CD14-positive monocyte (primary cell): ENCODE measurements at regions not wholly inside any gene's neighbourhood (a gene's known extent, or its start where the extent isn't known, plus 50 kb on each side); places are given as distances from the start of the nearest gene placed in this dataset.

Source experiments
- DNase-seq, 3 donors: peaks; one replicate each; pipeline ENCODE4 v3.0.0-alpha.2; 2011 to 2022
- H2AFZ ChIP-seq: 2 replicates; pipeline ENCODE4 v1.6.0; 2012; ENCODE audit warnings: mild to moderate bottlenecking, low read depth, low read length, inconsistent platforms; ENCODE audit not compliant: insufficient read depth, poor library complexity, severe bottlenecking
- H3K27ac ChIP-seq, 2 donors: 1 replicate in 1 of 2; 2 replicates in 1 of 2; pipeline ENCODE4 v1.5.1; 2012 to 2013; ENCODE audit warnings: low read length in 2 of 2, control low read depth in 1 of 2, inconsistent platforms in 1 of 2, low read depth in 1 of 2, mild to moderate bottlenecking in 1 of 2
- H3K27me3 ChIP-seq, 2 donors: one replicate each; pipeline versions ENCODE4 v1.6.0 to v1.6.1; 2011 to 2013; ENCODE audit warnings: low read length in 2 of 2; ENCODE audit not compliant: control insufficient read depth in 2 of 2, insufficient read depth in 2 of 2
- H3K36me3 ChIP-seq, 2 donors: replicated peaks in 1 of 2; 1 replicate in 1 of 2; 2 replicates in 1 of 2; pipeline versions ENCODE4 v1.5.1 to v1.6.1; 2012 to 2013; ENCODE audit warnings: low read length in 2 of 2, control low read depth in 1 of 2, inconsistent platforms in 1 of 2, mild to moderate bottlenecking in 1 of 2; ENCODE audit not compliant: insufficient read depth in 2 of 2, control insufficient read depth in 1 of 2
- H3K4me1 ChIP-seq, 2 donors: 1 replicate in 1 of 2; 2 replicates in 1 of 2; pipeline versions ENCODE4 v1.5.1 to v1.6.1; 2012 to 2013; ENCODE audit warnings: low read length in 2 of 2, control low read depth in 1 of 2, inconsistent platforms in 1 of 2, mild to moderate bottlenecking in 1 of 2, moderate library complexity in 1 of 2; ENCODE audit not compliant: insufficient read depth in 2 of 2, control insufficient read depth in 1 of 2
- H3K4me2 ChIP-seq: replicated peaks from 2 replicates; pipeline ENCODE3; 2012; ENCODE audit warnings: low read length, moderate library complexity, mild to moderate bottlenecking; ENCODE audit not compliant: poor library complexity, severe bottlenecking; ENCODE audit errors: extremely low read depth
- H3K4me3 ChIP-seq, 3 experiments: fragments of 200-600 bp in 1 of 3; sonication (generic) in 1 of 3; replicated peaks in 1 of 3; 1 replicate in 2 of 3; 2 replicates in 1 of 3; pipeline ENCODE4 v1.5.1; 2011 to 2013; ENCODE audit warnings: low read length in 3 of 3, mild to moderate bottlenecking in 3 of 3, control low read depth in 2 of 3, low read depth in 2 of 3, inconsistent platforms in 1 of 3, moderate library complexity in 1 of 3
- H3K79me2 ChIP-seq: 2 replicates; pipeline ENCODE4 v1.6.0; 2012; ENCODE audit warnings: mild to moderate bottlenecking, control low read depth, inconsistent platforms, low read length, moderate library complexity; ENCODE audit not compliant: insufficient read depth
- H3K9ac ChIP-seq: 2 replicates; pipeline ENCODE4 v1.6.0; 2017; ENCODE audit warnings: low read length, mild to moderate bottlenecking; ENCODE audit not compliant: insufficient read depth, poor library complexity, severe bottlenecking
- H3K9me3 ChIP-seq, 2 donors: replicated peaks in 1 of 2; 1 replicate in 1 of 2; 2 replicates in 1 of 2; pipeline versions ENCODE4 v1.5.1 to v1.6.1; 2012 to 2013; ENCODE audit warnings: low read length in 2 of 2, control low read depth in 1 of 2; ENCODE audit not compliant: control insufficient read depth in 1 of 2, insufficient read depth in 1 of 2
- H4K20me1 ChIP-seq: 2 replicates; pipeline ENCODE4 v1.6.0; 2012; ENCODE audit warnings: mild to moderate bottlenecking, low read length, control low read depth, moderate library complexity; ENCODE audit not compliant: insufficient read depth
- H3K27ac Mint-ChIP-seq, 7 donors: one replicate each; pipeline ENCODE4 v1.8.0; 2020; ENCODE audit warnings: mild to moderate bottlenecking in 7 of 7, mixed read lengths in 7 of 7, moderate library complexity in 6 of 7, inconsistent platforms in 2 of 7
- H3K27me3 Mint-ChIP-seq, 3 donors: one replicate each; pipeline ENCODE4 v1.8.0; 2021 to 2022; ENCODE audit warnings: low read depth in 3 of 3, mild to moderate bottlenecking in 3 of 3, mixed read lengths in 3 of 3, moderate library complexity in 3 of 3, inconsistent platforms in 1 of 3
- H3K36me3 Mint-ChIP-seq, 2 donors: one replicate each; pipeline ENCODE4 v1.8.0; 2020; ENCODE audit warnings: mixed read lengths in 2 of 2, inconsistent platforms in 1 of 2, mild to moderate bottlenecking in 1 of 2
- H3K4me1 Mint-ChIP-seq: one replicate; pipeline ENCODE4 v1.8.0; 2020; ENCODE audit warnings: mild to moderate bottlenecking, mixed read lengths
- H3K4me3 Mint-ChIP-seq, 2 donors: one replicate each; pipeline ENCODE4 v1.8.0; 2020; ENCODE audit warnings: mild to moderate bottlenecking in 2 of 2, mixed read lengths in 2 of 2, moderate library complexity in 1 of 2
- H3K9me3 Mint-ChIP-seq, 7 donors: one replicate each; pipeline ENCODE4 v1.8.0; 2020 to 2022; ENCODE audit warnings: mixed read lengths in 7 of 7, mild to moderate bottlenecking in 6 of 7, moderate library complexity in 6 of 7, inconsistent platforms in 2 of 7
- CTCF ChIP-seq: fragments of 200-600 bp; IDR thresholded peaks from one replicate; pipeline ENCODE4 v1.8.0; 2022; ENCODE audit warnings: antibody characterized with exemption, mild to moderate bottlenecking
- WGBS: methylation state at CpG from one replicate; pipeline ENCODE4 v1.1.5; 2013; ENCODE audit warnings: missing lambda C conversion rate; ENCODE audit not compliant: insufficient coverage; 5-methylcytosine and 5-hydroxymethylcytosine counted together
- intact Hi-C, 2 donors: fragments of 100-400 bp; cut with micrococcal nuclease; formaldehyde crosslinking; loops; one replicate each; pipeline versions ENCODE4 v1.15.0 to v1.15.1; 2023

- Mint-ChIP-seq H3K4me1 (no peaks in the 10 kb centered on the region), H3K36me3 (no peaks in the 10 kb centered on the region), H3K9me3 (peaks cover 2 to 7% (median 4%) of the 10 kb centered on the region in 7 donors), H3K4me3 (no peak overlapping the region), H3K27ac (no peak overlapping the region), H3K27me3 (peaks cover 3 to 11% (median 7%) of the 10 kb centered on the region in 3 donors)
- 73% methylated on average over 2 of the region's 4 CpGs for WGBS
- H3K9ac ChIP-seq: no peak overlapping the region
- H3K4me1 ChIP-seq: no peaks in the 10 kb centered on the region
- intact Hi-C loops: no loop called here
- TF ChIP-seq CTCF: no peak
- no peaks in the 10 kb centered on the region for H4K20me1 ChIP-seq
- H3K79me2 ChIP-seq: no peaks in the 10 kb centered on the region
- peaks cover 0 to 4% of the 10 kb centered on the region in 2 donors for H3K9me3 ChIP-seq
- no peak overlapping the region for H3K4me3 ChIP-seq
- no peak for DNase-seq
- H3K27ac ChIP-seq: no peak overlapping the region
- no peak overlapping the region for H2AFZ ChIP-seq
- H3K4me2 ChIP-seq: no peak overlapping the region
- H3K27me3 ChIP-seq: no peaks in the 10 kb centered on the region
- no peaks in the 10 kb centered on the region for H3K36me3 ChIP-seq
These were observed 152.9 kb upstream of the MAP1B start for GRCh38 chr5:71954329-71954728.

GRCh38 chr5:71955723-71956122 lies 151.6 kb upstream of the MAP1B start:
- WGBS: 98% methylated on average over 7 of the region's 9 CpGs
- Histone ChIP-seq H3K27ac (no peak overlapping the region), H2AFZ (no peak overlapping the region), H3K4me3 (no peak overlapping the region), H3K4me2 (no peak overlapping the region), H3K9me3 (peaks cover 0 to 2% of the 10 kb centered on the region in 2 donors), H4K20me1 (no peaks in the 10 kb centered on the region), H3K4me1 (no peaks in the 10 kb centered on the region), H3K36me3 (no peaks in the 10 kb centered on the region), H3K79me2 (no peaks in the 10 kb centered on the region), H3K27me3 (no peaks in the 10 kb centered on the region), H3K9ac (no peak overlapping the region)
- no peak for DNase-seq
- peaks cover 0 to 7% (median 4%) of the 10 kb centered on the region in 7 donors for H3K9me3 Mint-ChIP-seq
- no peaks in the 10 kb centered on the region for H3K36me3 Mint-ChIP-seq
- no peak for TF ChIP-seq CTCF
- no peak overlapping the region for H3K4me3 Mint-ChIP-seq
- peaks cover 3 to 17% (median 7%) of the 10 kb centered on the region in 3 donors for H3K27me3 Mint-ChIP-seq
- H3K4me1 Mint-ChIP-seq: no peaks in the 10 kb centered on the region
- intact Hi-C loops: no loop called here
- H3K27ac Mint-ChIP-seq: no peak overlapping the region
